ENCODE measurements at regions not wholly inside any gene's neighbourhood (a gene's known extent, or its start where the extent isn't known, plus 50 kb on each side); places are given as distances from the start of the nearest gene placed in this dataset.
A peak's percentile ranks its signal among the peaks of the same experiment; 100 is the strongest.

DNA sequence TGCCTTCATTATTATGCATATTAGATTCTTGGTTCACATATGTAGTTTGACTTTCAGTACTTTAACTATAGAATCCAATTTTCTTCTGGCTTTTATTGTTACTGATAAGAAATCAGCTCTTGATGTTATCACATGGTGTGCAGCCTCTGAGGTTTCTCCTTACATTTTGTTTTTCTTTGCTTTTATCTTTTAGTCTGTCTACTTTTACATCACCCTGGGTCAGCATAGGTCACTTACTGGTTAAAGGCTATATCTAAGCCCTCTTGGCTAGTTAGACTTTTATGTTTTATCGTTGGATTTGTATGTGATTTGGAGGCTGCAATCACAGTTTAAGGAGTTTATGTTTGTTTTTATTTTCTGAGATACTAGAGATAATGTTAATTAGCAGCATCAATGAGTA lies 187.2 kb upstream of the NOL4 start:
- DNase-seq = no peak
- Mint-ChIP-seq H3K27me3 (ENCODE audit: low read depth, poor library complexity) (no peaks in the 10 kb centered on the region), H3K9me3 (no peaks in the 10 kb centered on the region), H3K27ac (no peak overlapping the region), H3K36me3 (ENCODE audit: low read depth) (no peaks in the 10 kb centered on the region), H3K4me1 (peaks cover 10% of the 10 kb centered on the region), H3K4me3 (no peak overlapping the region)
- TF ChIP-seq, protein P1, sequence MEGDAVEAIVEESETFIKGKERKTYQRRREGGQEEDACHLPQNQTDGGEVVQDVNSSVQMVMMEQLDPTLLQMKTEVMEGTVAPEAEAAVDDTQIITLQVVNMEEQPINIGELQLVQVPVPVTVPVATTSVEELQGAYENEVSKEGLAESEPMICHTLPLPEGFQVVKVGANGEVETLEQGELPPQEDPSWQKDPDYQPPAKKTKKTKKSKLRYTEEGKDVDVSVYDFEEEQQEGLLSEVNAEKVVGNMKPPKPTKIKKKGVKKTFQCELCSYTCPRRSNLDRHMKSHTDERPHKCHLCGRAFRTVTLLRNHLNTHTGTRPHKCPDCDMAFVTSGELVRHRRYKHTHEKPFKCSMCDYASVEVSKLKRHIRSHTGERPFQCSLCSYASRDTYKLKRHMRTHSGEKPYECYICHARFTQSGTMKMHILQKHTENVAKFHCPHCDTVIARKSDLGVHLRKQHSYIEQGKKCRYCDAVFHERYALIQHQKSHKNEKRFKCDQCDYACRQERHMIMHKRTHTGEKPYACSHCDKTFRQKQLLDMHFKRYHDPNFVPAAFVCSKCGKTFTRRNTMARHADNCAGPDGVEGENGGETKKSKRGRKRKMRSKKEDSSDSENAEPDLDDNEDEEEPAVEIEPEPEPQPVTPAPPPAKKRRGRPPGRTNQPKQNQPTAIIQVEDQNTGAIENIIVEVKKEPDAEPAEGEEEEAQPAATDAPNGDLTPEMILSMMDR (IDR thresholded peaks at IDR 0.05) = no peak

DNA sequence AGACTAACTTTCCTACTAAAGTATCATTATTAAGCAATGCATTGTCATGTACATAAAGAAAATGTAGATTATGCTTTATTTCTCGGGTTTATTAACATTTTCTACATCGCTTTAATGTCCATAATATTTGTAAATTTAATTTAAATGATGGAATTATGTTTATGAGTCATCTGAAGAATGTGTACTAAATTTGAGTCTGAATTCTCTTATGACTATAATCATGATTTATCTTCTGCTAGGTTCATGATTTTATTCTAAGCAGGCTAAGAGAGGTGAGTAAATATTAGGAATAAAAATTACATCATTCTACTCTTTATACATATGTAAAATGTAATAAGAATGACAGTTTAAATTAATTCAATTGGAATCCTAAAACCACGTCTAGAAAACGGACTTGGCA lies 206.3 kb upstream of the NOL4 start:
- no peak for DNase-seq
- H3K4me3 Mint-ChIP-seq = no peak overlapping the region
- peaks cover 5% of the 10 kb centered on the region for H3K27me3 Mint-ChIP-seq (ENCODE audit: low read depth, poor library complexity)

DNA sequence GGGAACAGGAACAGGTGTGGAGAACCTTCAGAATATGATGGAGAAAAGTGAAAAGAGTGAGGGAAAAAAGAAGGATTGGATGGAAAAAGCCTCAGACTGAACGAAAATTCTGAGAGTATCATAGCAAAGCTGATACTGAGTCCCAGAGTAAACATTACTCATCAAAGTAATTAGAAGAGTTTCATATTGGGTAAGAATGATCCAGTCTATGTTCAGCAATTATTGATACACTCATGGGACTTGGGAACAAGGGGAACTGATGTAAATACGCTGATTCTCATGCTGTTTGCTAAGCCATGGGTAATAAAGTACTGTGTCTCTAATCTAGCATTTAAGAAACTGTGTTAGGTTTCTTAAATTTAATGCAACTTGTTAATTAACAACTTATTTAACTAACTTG lies 219.9 kb upstream of the NOL4 start:
- H3K9me3 Mint-ChIP-seq = peaks cover 11% of the 10 kb centered on the region
- H3K27me3 Mint-ChIP-seq (ENCODE audit: low read depth, poor library complexity) = no peaks in the 10 kb centered on the region
- no peaks in the 10 kb centered on the region for H3K36me3 Mint-ChIP-seq (ENCODE audit: low read depth)
- TF ChIP-seq, protein P1 (IDR thresholded peaks at IDR 0.05) = no peak
- no peaks in the 10 kb centered on the region for H3K4me1 Mint-ChIP-seq
- H3K4me3 Mint-ChIP-seq = no peak overlapping the region
- no peak overlapping the region for H3K27ac Mint-ChIP-seq
- no peak for DNase-seq

More for the DNA sequence above, 206.3 kb upstream of the NOL4 start:
- TF ChIP-seq, protein P1 (IDR thresholded peaks at IDR 0.05) = no peak
- no peak overlapping the region for H3K27ac Mint-ChIP-seq
- H3K9me3 Mint-ChIP-seq = peaks cover 7% of the 10 kb centered on the region
- H3K4me1 Mint-ChIP-seq = no peaks in the 10 kb centered on the region
- H3K36me3 Mint-ChIP-seq (ENCODE audit: low read depth) = no peaks in the 10 kb centered on the region

DNA sequence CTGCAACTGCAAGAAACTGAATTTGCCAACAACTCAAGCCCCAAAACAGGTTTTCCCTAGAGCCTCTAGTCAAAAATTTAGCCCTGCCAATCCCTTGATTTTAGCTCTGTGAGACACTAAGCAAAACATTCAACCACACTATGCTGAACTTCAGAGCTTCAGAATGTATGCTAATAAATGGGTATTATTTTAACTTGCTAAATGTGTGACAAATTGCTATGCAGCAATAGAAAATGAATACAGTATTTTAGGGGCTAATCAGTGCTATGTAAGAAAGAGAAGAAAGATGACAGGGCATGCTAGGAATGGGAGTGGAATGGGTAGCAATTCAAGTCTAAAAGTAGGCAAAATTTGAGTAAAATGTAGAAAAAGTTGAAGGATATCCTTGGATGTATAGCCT lies 223.9 kb upstream of the NOL4 start:
- DNase-seq = no peak
- Mint-ChIP-seq H3K4me3 (no peak overlapping the region), H3K27ac (no peak overlapping the region), H3K4me1 (no peaks in the 10 kb centered on the region), H3K9me3 (no peaks in the 10 kb centered on the region), H3K36me3 (ENCODE audit: low read depth) (no peaks in the 10 kb centered on the region), H3K27me3 (ENCODE audit: low read depth, poor library complexity) (peaks cover 3% of the 10 kb centered on the region)
- TF ChIP-seq, protein P1 (IDR thresholded peaks at IDR 0.05) = no peak

DNA sequence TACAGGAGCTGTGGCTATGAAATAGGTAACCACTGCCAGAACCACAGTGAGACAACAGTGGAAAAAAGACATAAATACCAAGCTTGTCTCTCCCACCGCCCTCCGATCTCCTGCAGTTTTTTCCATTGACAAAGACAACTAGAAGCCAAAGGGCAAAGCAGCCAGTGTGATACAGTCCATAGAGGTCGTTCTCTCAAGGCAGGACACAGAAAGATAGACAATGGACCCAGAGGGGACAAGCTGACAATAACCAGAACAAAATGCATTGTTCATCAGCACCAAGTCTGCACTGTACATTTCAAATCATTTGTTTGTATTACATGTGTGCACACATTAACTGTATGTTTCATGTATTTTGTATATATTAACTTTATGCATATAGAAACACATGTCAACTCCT lies 233.0 kb upstream of the NOL4 start:
- no peak for DNase-seq
- H3K36me3 Mint-ChIP-seq (ENCODE audit: low read depth) = no peaks in the 10 kb centered on the region
- H3K27ac Mint-ChIP-seq = peak overlapping the region; percentile 34
- no peaks in the 10 kb centered on the region for H3K4me1 Mint-ChIP-seq
- no peak overlapping the region for H3K4me3 Mint-ChIP-seq
- H3K9me3 Mint-ChIP-seq = peaks cover 7% of the 10 kb centered on the region
- H3K27me3 Mint-ChIP-seq (ENCODE audit: low read depth, poor library complexity) = peaks cover 3% of the 10 kb centered on the region
- TF ChIP-seq, protein P1 (IDR thresholded peaks at IDR 0.05) = no peak

DNA sequence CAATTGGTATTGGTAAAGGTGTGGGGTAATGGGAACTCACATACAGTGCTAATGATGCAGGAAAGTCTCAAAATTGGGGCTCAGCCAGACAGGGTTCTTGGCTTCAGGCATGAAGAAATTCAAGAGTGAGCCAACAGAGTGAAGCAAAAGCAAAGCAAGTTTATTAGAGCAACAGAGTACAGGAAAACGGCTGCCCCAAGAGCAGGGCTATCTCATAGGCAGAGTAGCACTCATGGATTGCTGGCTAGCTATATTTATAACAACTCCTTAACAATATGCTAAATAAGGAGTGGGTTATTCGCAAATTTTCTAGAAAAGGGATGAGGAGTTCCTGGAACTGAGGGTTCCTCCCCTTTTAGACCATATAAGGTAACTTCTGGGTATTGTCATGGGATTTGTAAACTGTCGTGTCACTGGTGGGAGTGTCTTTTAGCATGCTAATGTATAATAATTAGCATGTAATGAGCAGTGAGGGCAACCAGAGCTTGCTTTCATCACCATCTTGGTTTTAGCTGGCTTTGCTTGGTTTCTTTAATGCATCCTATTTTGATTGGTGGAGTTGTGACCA lies 233.8 kb upstream of the NOL4 start:
- H3K27me3 Mint-ChIP-seq (ENCODE audit: low read depth, poor library complexity) = no peaks in the 10 kb centered on the region
- no peaks in the 10 kb centered on the region for H3K36me3 Mint-ChIP-seq (ENCODE audit: low read depth)
- H3K4me1 Mint-ChIP-seq = no peaks in the 10 kb centered on the region
- peaks cover 7% of the 10 kb centered on the region for H3K9me3 Mint-ChIP-seq
- no peak overlapping the region for H3K4me3 Mint-ChIP-seq
- no peak overlapping the region for H3K27ac Mint-ChIP-seq
- TF ChIP-seq, protein P1 (IDR thresholded peaks at IDR 0.05) = no peak
- DNase-seq = no peak
